NCI-H2081 (cell line): ENCODE measurements at regions not wholly inside any gene's neighbourhood (a gene's known extent, or its start where the extent isn't known, plus 50 kb on each side); places are given as distances from the start of the nearest gene placed in this dataset.
A peak's percentile ranks its signal among the peaks of the same experiment; 100 is the strongest.

ENCODE experiments used
- DNase-seq, 2 experiments: peaks; one replicate each; lab custom pipeline; 2025; lab: John Stamatoyannopoulos, UW

DNA sequence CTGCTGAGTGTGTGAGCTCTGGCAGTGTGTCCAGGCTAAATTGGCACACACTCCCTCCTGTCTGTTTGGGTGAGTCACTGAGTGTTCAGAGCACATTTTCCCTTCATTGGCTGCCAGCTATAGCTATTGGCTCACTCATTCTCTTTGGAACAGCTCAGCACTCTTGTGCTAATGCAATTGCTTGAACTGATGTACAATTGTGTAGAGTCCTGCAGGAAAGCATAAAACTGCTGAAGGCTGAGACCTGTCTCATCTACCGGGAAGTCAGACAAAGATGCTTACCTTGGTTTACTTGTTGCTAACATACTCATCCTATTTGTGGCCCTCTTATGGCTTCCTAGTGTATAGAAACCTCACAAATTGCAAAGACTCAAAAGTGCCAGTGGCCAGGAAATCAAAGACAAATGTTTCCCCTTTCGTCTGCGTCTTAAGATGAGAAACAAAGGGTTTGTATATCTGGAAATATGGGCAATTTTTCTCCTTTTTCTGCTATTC is 351.0 kb downstream of the BCKDHB start:
- DNase-seq: peak in 1 of 2 experiments; percentile 4

DNA sequence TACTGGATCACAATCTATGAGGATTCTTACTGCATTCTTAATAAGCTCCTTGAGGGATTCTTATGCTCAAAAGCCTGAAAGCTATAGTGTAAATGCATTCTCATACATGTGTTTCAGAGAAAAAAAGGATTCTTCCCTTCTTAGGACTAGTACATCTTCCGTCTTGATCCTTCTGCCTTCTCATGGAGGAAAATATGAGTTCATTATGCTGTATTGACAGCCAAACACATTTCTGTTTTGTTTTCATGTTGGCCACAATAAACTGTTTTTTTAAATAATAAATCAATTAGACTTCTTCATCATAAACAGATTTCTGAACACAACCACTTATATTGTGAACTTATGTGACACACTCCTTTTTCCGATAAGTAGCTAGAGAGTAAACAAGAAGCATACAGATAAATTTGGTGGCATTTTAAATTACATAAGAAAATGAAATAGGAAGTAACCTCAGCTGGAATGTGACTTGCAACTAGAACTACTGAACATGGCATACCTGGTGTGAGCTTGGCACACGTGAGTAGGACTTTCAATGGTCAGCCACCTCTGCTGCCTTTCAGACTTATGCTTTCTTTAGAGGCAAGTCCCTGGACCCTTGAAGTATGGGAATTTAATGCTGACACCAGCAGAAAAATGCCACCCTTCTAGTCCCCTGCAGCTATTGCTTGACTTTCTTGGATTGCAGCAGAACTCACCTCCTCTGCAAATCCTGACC is 350.4 kb downstream of the BCKDHB start:
- DNase-seq: no peak

DNA sequence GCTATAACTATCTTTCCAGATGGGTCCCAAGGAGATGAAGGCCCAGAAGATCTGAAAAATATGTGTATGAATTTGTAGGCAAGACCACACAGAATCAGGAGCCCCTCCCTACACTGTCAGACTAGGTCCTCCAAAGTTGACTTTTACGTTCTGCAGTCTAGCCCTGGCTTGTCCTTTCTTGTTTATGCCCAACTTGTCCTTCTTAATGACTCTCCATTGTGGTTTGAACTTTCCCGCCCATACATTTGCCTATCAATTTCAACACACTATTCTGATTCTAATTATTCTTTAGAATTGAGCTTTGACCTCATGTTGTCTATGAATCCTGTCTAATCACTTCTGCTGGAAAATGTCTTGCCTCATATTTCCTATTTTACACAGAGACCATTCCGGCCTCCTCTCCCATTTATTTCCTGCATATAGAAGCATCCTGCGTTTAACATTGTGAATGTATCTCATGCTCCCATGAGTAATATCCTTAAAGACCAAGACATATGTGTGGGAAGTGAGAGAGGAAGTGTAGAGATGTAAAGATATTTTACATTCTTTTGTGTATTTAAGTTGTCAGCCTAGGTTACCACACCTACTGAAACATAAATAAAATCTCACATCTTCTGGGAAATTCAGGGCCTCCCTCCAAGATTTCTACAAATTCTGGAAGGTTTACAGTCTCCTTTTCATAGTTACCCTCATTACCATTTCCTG is 348.3 kb downstream of the BCKDHB start:
- DNase-seq: no peak

DNA sequence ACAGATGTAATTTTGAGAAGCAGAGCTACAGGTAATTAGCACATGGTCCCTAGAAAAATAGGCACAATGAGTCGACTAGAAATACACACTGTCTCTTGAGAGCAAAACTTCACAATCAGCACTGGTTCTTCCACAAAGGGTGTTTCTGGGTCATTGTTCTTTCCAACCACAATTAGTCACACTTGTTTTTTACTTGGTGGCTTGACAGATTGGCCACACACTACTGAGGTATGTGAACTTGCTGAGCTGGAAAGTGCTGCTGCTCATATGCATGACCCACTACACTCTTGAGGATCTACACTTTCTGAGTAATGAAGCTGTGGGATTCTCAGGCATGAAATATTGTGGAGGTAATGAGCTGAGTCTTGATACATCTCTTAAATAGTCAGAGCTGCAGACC is 347.7 kb downstream of the BCKDHB start:
- DNase-seq: no peak

DNA sequence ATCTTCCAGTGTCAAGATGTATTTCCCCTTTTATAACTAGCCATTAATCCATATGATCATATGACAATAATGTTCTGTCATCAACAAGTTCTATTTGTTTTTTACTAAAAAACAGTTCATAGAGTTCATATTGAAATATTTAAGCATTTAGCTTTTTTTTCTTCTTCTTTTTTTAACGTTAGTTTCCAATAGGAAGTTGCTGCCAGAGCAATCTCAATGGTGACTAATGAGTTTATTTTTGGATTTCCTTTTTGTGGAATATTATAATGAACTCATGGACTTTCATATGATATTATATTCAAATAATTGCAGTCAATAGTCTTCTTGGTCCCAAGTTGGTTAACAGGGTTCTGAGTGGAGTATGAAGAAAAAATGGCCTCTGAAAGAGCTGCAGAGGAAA is 343.3 kb downstream of the BCKDHB start:
- no peak for DNase-seq

DNA sequence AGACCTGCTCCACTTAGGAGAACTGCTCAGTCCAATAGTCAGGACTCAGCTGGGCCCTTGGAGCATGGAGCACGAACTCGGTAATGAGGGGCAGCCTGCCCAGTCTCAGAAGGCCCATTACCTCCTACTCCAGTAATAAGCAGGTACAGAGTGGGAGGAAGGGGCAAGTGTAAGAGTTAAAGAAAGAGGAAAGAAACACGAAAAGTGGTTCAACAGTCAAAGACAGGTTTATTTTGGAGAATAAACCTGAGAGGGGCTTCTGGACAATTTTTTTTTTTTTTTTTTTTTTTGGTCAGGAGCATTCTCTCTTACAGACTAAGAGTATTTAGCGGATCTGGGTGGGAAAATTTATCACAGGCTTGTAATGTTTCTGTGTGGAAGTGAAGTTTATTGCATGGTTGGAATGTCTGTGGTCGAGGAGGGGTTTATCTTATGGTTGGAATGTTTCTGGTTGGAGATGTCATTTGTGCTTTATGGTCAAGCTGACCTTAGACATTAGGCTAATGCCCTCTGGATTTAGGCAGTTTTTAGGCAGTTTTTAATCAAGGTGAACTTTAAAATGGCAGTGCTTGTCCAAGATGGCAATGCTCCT is 340.1 kb downstream of the BCKDHB start:
- no peak for DNase-seq

DNA sequence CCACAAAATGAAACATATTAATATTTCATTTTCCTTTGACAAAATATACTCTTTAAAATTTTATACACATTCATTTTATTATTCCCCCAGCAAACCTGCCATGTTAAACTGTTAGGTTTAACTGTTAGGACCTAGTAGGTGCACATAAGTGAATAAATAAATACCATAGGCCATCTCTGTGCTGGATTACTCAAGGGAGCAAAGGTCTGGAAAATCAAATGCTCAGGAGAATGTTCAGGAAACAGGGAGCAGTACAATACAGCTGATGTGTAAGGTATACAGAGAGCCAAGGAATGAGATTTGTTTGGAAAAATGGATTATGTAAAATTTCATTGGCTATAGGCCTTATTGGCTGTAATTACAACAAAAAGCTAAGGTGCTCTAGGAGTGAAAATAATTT is 339.3 kb downstream of the BCKDHB start:
- no peak for DNase-seq

DNA sequence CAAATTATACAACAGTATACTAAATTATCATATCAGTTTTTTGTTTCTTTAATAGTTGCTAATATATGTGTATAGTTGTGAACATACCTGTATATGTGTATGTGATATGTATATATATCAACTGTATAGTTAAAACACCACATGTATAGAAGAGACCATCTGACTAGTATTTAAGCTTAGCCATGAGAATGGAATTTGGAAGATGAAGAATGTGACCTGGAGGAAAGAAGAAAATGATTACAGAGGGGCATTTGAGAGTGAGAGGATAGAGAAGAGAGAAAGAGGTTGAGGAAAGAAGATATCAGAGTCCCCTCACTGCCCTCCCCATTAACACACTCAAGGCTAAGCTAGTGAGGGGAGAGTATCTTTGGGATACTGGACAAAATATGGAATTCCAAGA is 335.9 kb downstream of the BCKDHB start:
- no peak for DNase-seq

DNA sequence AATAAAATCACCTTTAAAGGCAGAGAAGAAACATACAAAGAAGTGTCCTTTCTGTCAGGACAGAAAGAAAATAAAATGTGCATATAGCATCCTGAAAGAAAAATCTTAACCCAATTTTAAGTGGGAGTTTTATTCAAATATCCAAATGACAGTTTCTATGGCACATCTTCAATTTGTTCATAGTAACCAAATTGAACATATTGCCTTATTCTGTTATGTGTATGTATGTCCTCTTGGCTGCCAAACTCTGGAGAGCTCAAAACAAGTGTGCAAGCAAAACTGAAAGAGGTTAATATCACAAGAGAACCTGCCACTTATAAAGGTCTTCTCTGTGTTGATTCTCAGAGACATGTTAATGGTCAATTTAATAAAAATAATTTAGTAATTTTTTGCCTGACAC is 334.7 kb downstream of the BCKDHB start:
- no peak for DNase-seq

DNA sequence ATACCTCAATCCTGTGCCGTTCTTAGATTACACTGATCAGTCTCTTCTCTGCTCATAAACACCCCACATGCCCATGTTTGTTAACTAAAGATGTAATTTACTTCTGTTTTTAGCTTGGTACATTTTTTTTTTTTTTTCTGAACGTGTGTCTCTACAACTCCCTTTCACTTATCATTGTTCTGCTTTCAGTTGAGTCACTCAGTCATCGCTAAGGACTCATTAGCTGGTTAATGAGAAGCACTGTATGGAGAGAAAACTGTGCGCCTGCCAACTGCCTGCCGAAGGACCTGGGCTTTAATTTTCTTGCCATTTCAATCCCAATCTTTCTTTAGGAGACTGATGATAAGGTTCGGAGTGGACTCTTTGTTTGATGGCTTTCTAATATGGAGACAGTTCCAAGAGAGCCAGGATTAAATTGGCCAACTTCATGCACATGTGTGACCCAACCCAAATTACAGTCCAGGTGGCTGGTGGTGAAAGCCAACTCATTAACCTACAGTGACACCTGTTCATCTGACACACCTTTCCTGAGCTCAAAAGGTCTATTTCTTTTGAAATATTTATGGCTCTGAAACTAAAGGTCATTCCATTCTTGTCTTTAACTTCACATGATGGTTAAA is 334.1 kb downstream of the BCKDHB start:
- DNase-seq: peak; percentile 4 to 54

DNA sequence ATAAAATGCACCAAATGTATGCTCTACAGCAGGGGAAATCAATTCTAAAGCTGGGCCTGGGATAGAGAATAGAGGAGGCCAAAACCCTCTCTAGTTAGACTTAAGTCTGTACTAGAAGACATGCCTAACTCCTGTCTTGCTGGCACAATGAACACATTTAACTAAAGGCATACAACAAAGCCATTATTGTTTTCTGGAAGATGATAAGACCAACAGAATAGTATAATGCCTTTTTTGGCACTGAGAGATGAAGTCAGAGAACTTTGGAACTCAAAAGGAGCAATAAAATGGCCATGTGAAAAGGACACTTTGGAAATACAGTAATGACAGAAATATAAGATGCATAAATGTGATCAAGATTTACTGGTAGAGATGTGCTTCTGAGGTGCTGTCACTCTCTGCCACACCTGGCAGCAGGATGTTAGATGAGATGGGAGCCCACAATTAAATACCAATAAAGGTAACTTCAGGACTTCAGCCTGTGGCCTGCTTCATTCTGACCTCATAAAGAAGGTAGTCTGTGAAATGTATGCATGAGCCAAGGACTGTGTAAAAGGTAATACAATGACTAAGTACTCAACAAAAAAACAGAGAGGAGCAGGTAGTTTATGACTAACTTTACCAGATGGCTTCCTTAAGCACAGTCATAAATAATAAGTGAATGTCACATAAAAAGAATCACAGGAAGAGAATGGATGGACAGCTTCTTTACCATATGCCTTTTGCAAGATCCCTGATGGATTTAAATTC is 333.4 kb downstream of the BCKDHB start:
- DNase-seq: no peak

DNA sequence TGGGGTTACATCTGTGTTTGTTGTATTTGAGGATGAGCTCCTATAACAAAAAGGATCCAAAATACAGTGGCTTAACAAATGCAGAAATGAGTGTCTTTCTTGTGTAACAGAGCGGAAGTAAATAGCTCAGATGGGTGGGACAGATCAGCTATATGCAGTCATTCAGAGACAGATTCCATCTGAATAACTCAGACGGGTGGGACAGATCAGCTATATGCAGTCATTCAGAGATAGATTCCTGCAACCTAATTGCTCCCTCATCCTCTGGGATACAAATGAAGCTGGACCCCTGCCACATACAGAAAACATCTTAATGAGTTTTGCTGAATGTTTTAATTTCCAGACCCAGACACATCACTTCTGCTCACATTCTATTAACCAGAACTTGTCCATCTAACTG is 332.3 kb downstream of the BCKDHB start:
- DNase-seq: no peak

DNA sequence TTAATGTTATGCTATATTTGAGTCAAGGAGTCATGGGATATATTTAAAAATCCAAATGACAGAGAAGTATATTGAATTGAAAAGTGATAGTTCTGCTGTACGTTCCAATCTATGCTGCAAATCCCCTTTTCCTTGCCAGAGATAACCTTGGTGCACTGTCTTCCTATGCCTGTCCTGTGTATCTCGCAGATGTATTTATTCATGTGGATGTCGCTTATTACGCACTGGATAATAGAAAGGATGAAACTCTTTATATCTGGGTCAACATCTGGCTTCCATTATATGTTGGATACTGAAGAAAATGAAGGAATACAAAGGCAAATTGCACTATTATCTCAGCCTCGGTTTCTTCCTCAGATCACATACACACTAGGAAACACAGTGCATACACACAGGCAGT is 331.3 kb downstream of the BCKDHB start:
- no peak for DNase-seq

DNA sequence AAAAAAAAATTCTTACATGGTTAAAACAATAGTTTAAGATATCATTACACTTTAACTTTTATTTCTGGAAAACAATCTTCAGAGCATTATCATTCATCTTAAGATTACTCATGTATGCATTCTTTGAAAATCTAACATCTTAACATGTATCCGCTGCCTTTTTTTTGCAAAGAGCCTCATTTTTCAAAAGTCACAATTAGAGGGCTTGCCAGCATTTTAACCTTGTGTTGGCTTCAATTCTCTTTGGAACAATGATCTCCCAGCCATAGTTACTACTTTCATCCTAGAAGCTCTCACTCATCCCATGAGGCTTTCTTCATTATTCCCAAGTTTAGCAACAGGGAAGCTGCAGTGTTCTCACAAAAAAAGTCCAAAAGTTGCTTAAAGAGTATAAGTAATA is 330.8 kb downstream of the BCKDHB start:
- no peak for DNase-seq

DNA sequence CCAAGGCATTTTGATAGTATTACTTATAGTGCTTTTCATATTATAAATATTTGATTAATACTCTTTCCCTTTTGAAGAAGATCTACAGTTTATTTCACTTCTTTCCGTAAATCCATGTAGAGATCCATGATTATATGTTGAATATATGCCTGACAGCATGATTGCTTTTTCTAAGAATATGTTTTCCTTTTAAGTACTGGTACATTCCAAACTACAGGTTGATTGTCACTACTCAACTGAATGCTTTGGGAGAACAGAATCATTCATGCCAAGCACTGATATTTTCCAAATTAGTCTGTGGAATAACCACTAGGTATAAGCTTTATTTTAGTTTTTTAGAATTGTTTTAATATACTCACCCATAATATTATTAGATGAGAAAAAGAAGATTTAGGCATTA is 330.2 kb downstream of the BCKDHB start:
- no peak for DNase-seq

DNA sequence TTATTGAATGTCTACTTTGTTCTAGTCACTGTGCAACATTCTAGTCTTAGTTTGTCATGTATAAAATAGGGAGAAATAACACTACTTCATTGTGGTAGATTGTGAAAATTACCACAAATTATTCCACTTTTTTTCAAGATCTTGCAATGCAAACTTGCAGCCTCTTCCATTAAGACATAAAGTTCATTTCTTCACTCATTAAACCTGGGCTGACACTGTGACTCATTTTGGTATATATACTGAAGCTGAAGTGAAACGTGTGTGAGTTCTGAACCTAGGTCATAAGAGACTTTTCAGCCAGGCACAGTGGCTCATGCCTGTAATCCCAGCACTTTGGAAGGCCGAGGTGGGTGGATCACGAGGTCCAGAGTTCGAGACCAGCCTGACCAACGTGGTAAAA is 329.0 kb downstream of the BCKDHB start:
- no peak for DNase-seq

DNA sequence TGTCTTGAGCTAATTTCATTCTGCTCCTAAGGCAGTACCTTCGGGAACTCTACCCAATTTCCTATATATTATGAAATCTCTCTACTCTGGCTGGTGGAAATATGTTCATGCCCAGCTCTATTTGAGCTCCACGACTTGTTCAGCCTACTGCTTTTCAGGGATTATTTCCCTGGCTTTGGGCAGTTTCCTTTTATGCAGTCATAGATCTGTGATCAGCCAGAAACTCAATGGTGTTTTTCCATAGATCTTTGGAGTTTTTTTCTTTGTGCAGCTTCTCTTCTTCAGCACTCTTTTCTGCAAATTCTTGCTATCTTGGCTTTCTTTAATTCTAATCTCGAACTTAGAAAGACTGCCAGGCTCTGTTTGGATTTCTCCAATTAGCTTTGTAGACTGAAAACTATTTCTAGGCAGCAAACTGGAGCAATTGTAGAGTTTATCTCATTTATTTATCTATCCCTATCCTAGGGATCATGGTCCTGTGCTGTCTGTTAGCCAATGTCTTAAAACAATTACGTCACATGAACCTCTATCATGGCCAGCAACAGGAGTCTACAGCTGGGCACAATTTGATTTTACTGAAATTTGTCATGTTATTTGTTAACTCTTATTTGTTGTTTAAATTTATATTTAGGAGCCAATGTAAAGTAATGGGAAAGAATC is 328.4 kb downstream of the BCKDHB start:
- no peak for DNase-seq

DNA sequence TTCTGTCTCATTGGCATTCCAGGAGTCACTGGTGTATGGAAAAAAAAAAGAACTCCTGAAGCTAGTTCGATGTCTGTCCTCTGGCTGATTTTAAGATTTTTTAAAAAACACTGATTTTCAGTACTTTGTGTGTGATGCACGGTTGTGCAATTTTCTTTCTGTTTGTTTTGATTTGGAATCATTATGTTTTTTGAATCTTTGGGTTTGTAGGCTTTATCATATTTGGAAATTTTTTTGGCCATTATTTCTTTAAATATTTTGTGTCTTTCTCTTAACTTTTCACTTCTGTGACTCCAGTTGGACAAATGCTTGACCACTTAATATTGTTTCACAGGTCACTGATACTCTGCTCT is 327.2 kb downstream of the BCKDHB start:
- no peak for DNase-seq

DNA sequence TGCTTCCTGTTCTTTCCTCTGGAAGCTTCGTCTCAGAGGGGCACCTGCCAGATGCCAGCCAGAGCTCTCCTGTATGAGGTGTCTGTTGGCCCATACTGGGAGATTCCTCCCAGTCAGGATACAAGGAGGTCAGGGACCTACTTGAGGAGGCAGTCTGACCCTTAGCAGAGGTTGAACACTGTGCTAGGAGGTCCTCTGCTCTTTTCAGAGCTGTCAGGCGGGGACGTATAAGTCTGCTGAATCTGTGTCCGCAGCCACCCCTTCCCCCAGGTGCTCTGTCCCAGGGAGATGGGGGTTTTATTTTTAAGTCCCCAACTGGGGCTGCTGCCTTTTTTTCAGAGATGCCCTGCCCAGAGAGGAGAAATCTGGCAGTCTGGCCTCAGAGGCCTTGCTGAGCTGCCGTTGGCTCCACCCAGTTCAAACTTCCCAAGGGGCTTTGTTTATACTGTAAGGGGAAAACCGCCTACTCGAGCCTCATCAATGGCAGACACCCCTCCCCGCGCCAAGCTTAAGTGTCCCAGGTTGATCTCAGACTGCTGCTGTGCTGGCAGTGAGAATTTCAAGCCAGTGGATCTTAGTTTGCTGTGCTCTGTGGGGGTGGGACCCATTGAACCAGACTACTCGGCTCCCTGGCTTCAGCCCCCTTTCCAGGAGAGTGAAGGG is 326.7 kb downstream of the BCKDHB start:
- no peak for DNase-seq

DNA sequence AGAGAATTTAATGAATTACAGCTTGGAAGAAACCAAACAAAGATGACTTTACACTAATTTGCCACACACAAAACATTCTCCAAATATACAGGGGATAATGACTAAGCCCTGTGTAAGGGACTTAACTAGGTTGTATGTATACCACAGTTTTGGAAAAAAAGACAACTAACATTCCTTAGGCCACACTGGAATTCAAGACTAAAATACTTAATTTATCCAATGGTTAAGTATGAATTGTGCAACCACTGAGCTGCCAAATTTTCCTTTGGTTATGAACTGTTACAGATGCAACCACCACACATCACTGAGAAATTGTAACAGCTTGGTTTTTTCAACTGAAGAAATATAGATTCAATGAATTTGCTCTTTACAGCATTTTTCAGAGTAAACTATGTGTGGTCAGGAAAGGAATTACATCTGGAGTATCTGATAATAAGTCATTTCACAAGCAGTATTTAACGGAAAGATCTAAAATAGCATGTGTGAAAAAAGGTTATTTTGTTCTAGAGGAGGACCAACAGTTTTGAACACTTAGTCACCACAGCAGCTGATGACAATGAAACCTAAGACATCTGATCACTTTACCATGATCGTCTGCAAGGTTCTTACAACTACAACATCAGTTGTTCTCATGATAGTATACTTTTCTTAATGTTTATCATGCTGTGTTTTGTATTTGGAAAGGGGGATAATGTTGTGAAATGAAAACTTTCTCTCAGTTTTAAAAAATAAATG is 318.8 kb downstream of the BCKDHB start:
- DNase-seq: no peak
